Common myeloid progenitor, CD34-positive (primary cell): ENCODE measurements at regions not wholly inside any gene's neighbourhood (a gene's known extent, or its start where the extent isn't known, plus 50 kb on each side); places are given as distances from the start of the nearest gene placed in this dataset.

ENCODE experiments used
- CTCF ChIA-PET: fragments of 350-600 bp; sonication (Branson Sonifier 250); formaldehyde crosslinking; loops from one replicate; lab custom pipeline; 2021; ENCODE audit warnings: antibody characterized with exemption; lab: Charles Lee
- POLR2A ChIA-PET: fragments of 350-600 bp; sonication (Branson Sonifier 250); formaldehyde crosslinking; loops from one replicate; lab custom pipeline; 2021; ENCODE audit warnings: antibody characterized with exemption; lab: Charles Lee
- DNase-seq, 3 donors: peaks; one replicate each; pipeline versions ENCODE4 v3.0.0 to v3.0.0-alpha.2; 2013
- H3K27ac ChIP-seq, 2 experiments: 1 replicate in 1 of 2; 2 replicates in 1 of 2; pipeline ENCODE4 v1.7.0; 2013; ENCODE audit warnings: inconsistent platforms in 2 of 2, low read length in 2 of 2, mild to moderate bottlenecking in 2 of 2, low read depth in 1 of 2, moderate library complexity in 1 of 2; ENCODE audit not compliant: severe bottlenecking in 2 of 2, insufficient read depth in 1 of 2, poor library complexity in 1 of 2
- H3K27me3 ChIP-seq, 5 experiments: replicated peaks in 2 of 5; 1 replicate in 3 of 5; 2 replicates in 2 of 5; pipeline versions ENCODE4 v1.6.1 to v1.7.0; 2013; ENCODE audit warnings: low read length in 4 of 5, mild to moderate bottlenecking in 2 of 5, moderate library complexity in 2 of 5, inconsistent platforms in 1 of 5; ENCODE audit not compliant: insufficient read depth in 5 of 5, control insufficient read depth in 4 of 5
- H3K36me3 ChIP-seq, 4 experiments: 1 replicate in 2 of 4; 2 replicates in 2 of 4; pipeline versions ENCODE4 v1.6.1 to v1.7.0; 2013; ENCODE audit warnings: low read length in 3 of 4, control low read depth in 1 of 4, mild to moderate bottlenecking in 1 of 4; ENCODE audit not compliant: control insufficient read depth in 4 of 4, insufficient read depth in 4 of 4
- H3K4me1 ChIP-seq, 4 experiments: 1 replicate in 3 of 4; 2 replicates in 1 of 4; pipeline versions ENCODE4 v1.6.1 to v1.7.1; 2013; ENCODE audit warnings: low read length in 3 of 4, mild to moderate bottlenecking in 3 of 4, control low read depth in 1 of 4, inconsistent platforms in 1 of 4, moderate library complexity in 1 of 4; ENCODE audit not compliant: control insufficient read depth in 4 of 4, insufficient read depth in 4 of 4; ENCODE audit errors: control extremely low read depth in 1 of 4
- H3K4me3 ChIP-seq, 7 experiments: 1 replicate in 4 of 7; 2 replicates in 3 of 7; pipeline versions ENCODE4 v1.5.1 to v1.7.0; 2013; ENCODE audit warnings: mild to moderate bottlenecking in 7 of 7, low read length in 6 of 7, moderate library complexity in 6 of 7, inconsistent platforms in 2 of 7, low read depth in 2 of 7, control low read depth in 1 of 7; ENCODE audit not compliant: insufficient read depth in 4 of 7, control insufficient read depth in 1 of 7; ENCODE audit errors: extremely low read depth in 1 of 7
- H3K9me3 ChIP-seq, 5 experiments: 1 replicate in 4 of 5; 2 replicates in 1 of 5; pipeline versions ENCODE4 v1.6.1 to v1.7.1; 2013; ENCODE audit warnings: low read length in 4 of 5, mild to moderate bottlenecking in 2 of 5, inconsistent platforms in 1 of 5, low read depth in 1 of 5, moderate library complexity in 1 of 5; ENCODE audit not compliant: control insufficient read depth in 4 of 5, insufficient read depth in 2 of 5; ENCODE audit errors: control extremely low read depth in 1 of 5
- WGBS: methylation state at CpG from one replicate; pipeline ENCODE4 v1.1.5; 2013; ENCODE audit not compliant: insufficient coverage; 5-methylcytosine and 5-hydroxymethylcytosine counted together

DNA sequence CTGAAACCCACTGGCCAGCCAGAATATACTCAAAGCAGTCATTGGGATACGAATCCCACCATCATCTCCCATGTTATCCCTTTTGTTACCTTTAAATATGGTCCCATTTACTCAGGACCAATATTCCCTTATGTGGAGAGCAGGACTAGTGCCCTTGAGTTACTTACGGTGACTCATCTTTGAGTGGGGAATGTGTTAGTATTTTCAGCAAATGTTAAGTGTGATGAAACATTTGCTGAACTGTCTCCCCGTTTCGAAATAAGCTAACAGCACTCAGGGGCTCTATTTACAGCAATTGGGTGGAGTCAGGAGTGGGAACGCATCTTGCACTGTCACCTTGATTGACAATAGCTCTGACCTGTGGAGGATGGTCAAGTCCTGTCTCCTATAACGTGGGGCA lies 67.4 kb downstream of the CTSL start:
- 95% methylated on average over 3 of the region's 6 CpGs for WGBS
- peak overlapping the region in 1 of 2 experiments; percentile 28 for H3K27ac ChIP-seq
- H3K27me3 ChIP-seq: no peaks in the 10 kb centered on the region
- POLR2A ChIA-PET: no interaction called here
- H3K4me1 ChIP-seq: peaks cover 0 to 19% (median 5%) of the 10 kb centered on the region in 4 experiments
- CTCF ChIA-PET: interaction anchor here (0.6 kb wide), 1 partner anchor 16 kb away, joined by 3 read pairs; no protein-coding TSS in a partner anchor
- no peak overlapping the region for H3K4me3 ChIP-seq
- H3K36me3 ChIP-seq: no peaks in the 10 kb centered on the region
- DNase-seq: peak in 1 of 3 donors; percentile 5
- H3K9me3 ChIP-seq: no peaks in the 10 kb centered on the region

DNA sequence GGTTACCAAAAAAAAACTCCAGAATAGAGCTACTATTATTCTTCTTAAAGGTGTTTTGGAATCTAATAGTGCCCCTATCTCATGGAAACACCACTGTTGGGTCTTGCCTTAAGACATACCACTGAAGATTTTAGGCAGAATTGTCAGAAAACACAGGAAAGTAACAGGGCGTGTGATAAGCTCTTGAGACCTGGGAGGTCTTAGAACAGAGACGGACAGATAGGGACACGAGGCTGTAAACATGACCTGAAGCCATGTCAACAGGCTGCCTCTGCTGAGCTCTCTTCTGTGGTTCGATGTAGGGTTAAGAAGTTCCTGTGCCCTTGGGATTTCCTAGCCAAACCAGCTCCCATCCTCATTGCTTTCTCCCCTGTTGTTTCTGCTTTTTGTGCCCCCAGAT lies 69.3 kb downstream of the CTSL start:
- Histone ChIP-seq H3K27ac (peak overlapping the region in 1 of 2 experiments; percentile 11), H3K4me3 (no peak overlapping the region), H3K4me1 (peaks cover 0 to 19% (median 5%) of the 10 kb centered on the region in 4 experiments), H3K36me3 (no peaks in the 10 kb centered on the region), H3K27me3 (no peaks in the 10 kb centered on the region), H3K9me3 (no peaks in the 10 kb centered on the region)
- 26% methylated on average over 3 of the region's 4 CpGs for WGBS
- CTCF ChIA-PET: interaction anchor here (1.0 to 1.4 kb wide), 2 partner anchors 16 to 18 kb away, joined by 3 read pairs; no protein-coding TSS in a partner anchor
- POLR2A ChIA-PET: interaction anchor here (0.6 kb wide), 1 partner anchor 115 kb away, joined by 3 read pairs; no protein-coding TSS in a partner anchor
- DNase-seq: peak in 1 of 3 donors; percentile 55

DNA sequence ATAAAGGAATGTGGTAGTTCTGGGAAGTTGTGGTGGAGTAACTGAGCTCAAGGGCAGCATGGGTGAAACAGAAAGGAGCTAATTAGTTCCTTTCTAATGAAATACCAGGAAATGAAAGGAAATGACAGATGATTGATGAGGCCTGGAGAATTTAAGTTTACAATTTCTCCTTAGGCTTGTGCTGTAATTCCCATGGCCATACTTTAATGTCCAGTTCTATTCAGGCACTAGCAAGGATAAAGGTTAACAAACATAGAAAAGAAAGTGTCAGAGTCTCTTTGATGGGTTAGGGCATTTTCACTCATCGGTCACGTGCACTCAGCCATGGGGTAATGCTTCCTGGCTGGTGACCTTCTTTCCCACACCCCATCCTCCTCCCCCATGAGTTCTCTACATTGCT lies 70.3 kb downstream of the CTSL start:
- peaks cover 0 to 2% (median 0%) of the 10 kb centered on the region in 5 experiments for H3K27me3 ChIP-seq
- no peaks in the 10 kb centered on the region for H3K9me3 ChIP-seq
- DNase-seq: peak in 1 of 3 donors; percentile 24
- no peak overlapping the region for H3K27ac ChIP-seq
- no peaks in the 10 kb centered on the region for H3K36me3 ChIP-seq
- ChIA-PET POLR2A (no interaction called here), CTCF (interaction anchor here (1.4 kb wide), 1 partner anchor 17 kb away, joined by 3 read pairs; no protein-coding TSS in a partner anchor)
- no CpG with 5 or more reads among the region's 2 CpGs for WGBS
- peaks cover 0 to 19% (median 5%) of the 10 kb centered on the region in 4 experiments for H3K4me1 ChIP-seq
- H3K4me3 ChIP-seq: no peak overlapping the region

DNA sequence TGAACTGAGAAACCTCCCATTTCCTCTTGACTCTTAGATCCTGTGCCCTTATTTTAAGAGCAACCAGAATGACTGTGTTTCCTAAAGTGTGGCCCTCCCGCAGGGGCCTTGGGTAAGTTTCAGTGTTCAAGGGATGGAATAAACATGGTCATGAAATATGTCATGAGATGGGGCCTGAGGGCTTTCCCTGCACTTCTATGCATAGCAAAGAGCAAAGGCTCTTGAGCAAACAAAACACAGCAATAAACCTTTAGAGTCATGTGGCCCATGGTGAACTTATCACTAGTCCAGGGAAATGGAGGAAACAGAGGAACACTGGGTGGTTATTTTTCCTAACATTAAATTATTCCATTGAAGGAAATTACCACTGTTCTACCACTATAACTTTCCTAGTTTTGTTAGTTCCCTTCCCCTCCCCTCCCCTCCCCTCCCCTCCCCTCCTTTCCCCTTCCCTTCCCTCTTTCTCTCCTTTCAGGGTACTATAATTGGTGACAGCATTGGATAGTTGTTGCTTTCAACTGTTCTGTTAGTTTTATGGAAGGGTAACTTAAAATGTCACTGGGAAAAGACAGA lies 72.4 kb downstream of the CTSL start:
- no peaks in the 10 kb centered on the region for H3K9me3 ChIP-seq
- no peak overlapping the region for H3K27ac ChIP-seq
- H3K36me3 ChIP-seq: no peaks in the 10 kb centered on the region
- peaks cover 0 to 2% (median 0%) of the 10 kb centered on the region in 5 experiments for H3K27me3 ChIP-seq
- H3K4me1 ChIP-seq: peaks cover 0 to 19% (median 2%) of the 10 kb centered on the region in 4 experiments
- no CpG with 5 or more reads among the region's 1 CpG for WGBS
- no peak overlapping the region for H3K4me3 ChIP-seq
- ChIA-PET CTCF (no interaction called here), POLR2A (no interaction called here)
- DNase-seq: no peak

DNA sequence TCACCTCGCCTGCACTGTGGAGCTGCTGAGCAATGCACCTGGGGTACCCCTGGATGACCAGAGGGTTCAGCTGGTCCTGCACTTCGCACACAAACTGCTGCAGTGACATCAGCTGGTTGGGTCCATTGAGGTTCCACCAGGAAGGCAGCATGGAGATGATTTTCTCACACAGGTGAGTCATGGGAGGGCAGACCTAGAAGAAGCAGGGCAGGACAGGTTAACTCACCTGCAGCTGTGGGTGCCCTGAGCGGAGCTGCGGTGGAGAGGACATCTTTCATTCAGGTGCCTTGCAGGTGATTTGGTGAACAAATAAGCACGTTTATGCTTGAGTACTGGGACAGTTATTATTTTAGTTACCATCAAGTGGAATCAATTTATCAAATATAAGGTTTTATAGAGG lies 73.6 kb downstream of the CTSL start:
- H3K27me3 ChIP-seq: peaks cover 0 to 6% (median 0%) of the 10 kb centered on the region in 5 experiments
- no peaks in the 10 kb centered on the region for H3K36me3 ChIP-seq
- H3K9me3 ChIP-seq: no peaks in the 10 kb centered on the region
- H3K4me3 ChIP-seq: no peak overlapping the region
- H3K4me1 ChIP-seq: peaks cover 0 to 19% (median 2%) of the 10 kb centered on the region in 4 experiments
- no peak overlapping the region for H3K27ac ChIP-seq
- DNase-seq: no peak
- 100% methylated on average over 2 of the region's 5 CpGs for WGBS
- ChIA-PET CTCF (no interaction called here), POLR2A (no interaction called here)

DNA sequence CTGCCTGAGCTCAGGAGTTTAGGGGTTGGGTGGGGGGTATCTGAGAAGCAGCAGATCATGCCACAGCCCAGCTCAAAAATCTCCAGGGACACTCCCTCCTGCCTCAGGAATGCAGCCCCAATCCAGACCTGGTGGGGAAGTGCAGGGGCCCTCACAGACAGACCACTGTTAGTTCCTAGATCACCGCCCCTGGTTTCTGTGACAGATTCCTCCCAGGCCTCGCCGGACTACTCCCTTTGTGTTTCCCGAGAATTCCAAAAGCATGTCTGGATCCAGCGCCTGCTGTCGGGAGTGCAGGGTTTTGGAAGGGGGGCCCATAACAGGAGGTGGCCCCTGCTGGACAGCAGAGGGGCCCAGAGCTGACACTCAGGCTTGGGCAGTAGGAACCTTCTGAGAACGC lies 74.5 kb downstream of the CTSL start:
- 100% methylated on average over 4 of the region's 7 CpGs for WGBS
- H3K9me3 ChIP-seq: no peaks in the 10 kb centered on the region
- H3K27me3 ChIP-seq: peaks cover 0 to 6% (median 0%) of the 10 kb centered on the region in 5 experiments
- H3K36me3 ChIP-seq: no peaks in the 10 kb centered on the region
- H3K4me3 ChIP-seq: no peak overlapping the region
- ChIA-PET CTCF (no interaction called here), POLR2A (no interaction called here)
- H3K4me1 ChIP-seq: peaks cover 0 to 11% (median 1%) of the 10 kb centered on the region in 4 experiments
- H3K27ac ChIP-seq: no peak overlapping the region
- DNase-seq: no peak

DNA sequence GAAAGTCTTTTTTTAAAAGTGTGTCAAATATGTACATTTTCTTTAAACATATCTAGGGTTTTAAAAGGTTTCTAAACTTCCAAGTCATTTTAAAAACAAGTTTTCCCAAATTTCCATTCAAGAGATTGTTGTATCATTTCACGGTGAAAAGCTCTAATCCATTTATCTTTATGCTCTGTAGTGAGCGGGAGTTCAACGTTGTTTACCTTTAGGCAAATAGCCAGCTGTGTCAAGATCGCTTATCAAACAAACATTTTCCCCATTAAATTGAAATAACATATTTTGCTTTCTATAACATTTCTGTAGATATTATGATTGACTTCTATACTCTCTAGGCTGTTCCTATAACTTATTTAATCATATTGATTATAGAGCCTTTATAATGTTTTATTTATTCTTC lies 75.1 kb downstream of the CTSL start:
- no peak for DNase-seq
- H3K27ac ChIP-seq: no peak overlapping the region
- H3K4me3 ChIP-seq: no peak overlapping the region
- ChIA-PET POLR2A (no interaction called here), CTCF (interaction anchor here (0.9 kb wide), 1 partner anchor 10 kb away, joined by 3 read pairs; no protein-coding TSS in a partner anchor)
- H3K36me3 ChIP-seq: no peaks in the 10 kb centered on the region
- H3K27me3 ChIP-seq: peaks cover 0 to 6% (median 0%) of the 10 kb centered on the region in 5 experiments
- WGBS: 100% methylated on average over 1 of the region's 4 CpGs
- peaks cover 0 to 7% (median 1%) of the 10 kb centered on the region in 4 experiments for H3K4me1 ChIP-seq
- no peaks in the 10 kb centered on the region for H3K9me3 ChIP-seq
